ENCODE measurements at regions not wholly inside any gene's neighbourhood (a gene's known extent, or its start where the extent isn't known, plus 50 kb on each side); places are given as distances from the start of the nearest gene placed in this dataset.

DNA sequence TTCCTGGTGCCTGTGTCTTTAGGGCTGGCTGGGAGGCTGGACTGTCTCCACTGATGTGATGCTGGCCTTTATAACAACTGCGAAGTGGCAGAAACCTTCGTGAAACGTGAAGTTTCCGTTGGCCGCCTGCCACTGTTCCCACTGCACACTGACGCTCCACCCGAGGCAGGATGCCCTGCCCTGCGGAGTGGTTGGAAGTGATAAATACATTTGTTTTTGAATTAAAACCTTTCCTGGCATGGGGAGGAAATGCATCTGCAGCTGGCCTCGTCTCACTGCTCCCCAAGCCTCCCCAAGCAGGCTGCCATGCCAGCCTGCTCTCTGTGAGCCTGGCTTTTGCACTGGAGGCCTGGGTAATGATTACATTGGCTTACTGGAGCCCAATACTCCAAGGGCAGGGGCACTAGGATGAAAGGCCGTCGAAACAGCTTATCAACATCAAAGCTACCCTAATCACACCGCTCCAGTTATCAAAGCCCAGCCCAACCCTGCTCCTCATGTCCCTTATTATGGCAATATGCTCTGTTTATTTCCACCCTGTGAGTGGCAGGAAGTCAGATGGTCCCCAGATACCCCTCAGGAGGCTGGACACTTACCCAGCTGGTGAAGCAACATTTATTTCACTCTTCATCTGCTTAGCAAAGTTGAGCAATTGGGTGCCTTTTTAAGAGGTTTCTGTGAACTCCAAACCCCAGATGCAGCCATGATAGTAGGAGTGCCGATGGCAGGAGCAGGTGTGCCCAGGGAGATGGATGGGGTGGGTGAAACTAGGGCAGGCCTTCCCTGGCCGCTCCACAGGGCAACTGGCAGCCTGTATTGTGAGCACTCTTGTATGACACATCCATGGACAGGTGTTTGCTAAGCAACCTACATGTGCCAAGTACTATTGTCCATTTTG is 97.4 kb upstream of the ITGA6 start:
- no peaks in the 10 kb centered on the region for H3K4me1 Mint-ChIP-seq
- ATAC-seq (ENCODE audit: low read depth) (no peak), DNase-seq (no peak)
- no peak overlapping the region for H3K4me3 ChIP-seq (ENCODE audit: control extremely low read depth in 1 of 5, extremely low read depth in 1 of 5, insufficient read depth in 1 of 5, low read depth in 2 of 5, low read length in 4 of 5)
- no peaks in the 10 kb centered on the region for H3K9me3 Mint-ChIP-seq (ENCODE audit: insufficient read depth)
- ChIA-PET CTCF (no interaction called here), POLR2A (no interaction called here)
- no peak overlapping the region for H3K9ac ChIP-seq (ENCODE audit: low read length)
- H3K4me3 Mint-ChIP-seq = no peak overlapping the region
- no peaks in the 10 kb centered on the region for H3K27me3 ChIP-seq (replicated peaks in 1 of 4; ENCODE audit: control extremely low read depth in 1 of 4, control insufficient read depth in 3 of 4, insufficient read depth in 4 of 4, low read length in 3 of 4)
- H3K36me3 ChIP-seq (replicated peaks in 1 of 2; ENCODE audit: control extremely low read depth in 1 of 2, control insufficient read depth in 1 of 2, extremely low read depth in 1 of 2, insufficient read depth in 2 of 2, low read length in 1 of 2) = no peaks in the 10 kb centered on the region
- TF ChIP-seq EZH2 (IDR thresholded peaks at IDR 0.05; ENCODE audit: borderline replicate concordance, insufficient read depth, low read depth, low read length, poor library complexity, severe bottlenecking) = no peak
- WGBS (ENCODE audit: insufficient coverage) = 49% methylated on average over 14 of the region's 14 CpGs
- peaks cover 8% of the 10 kb centered on the region for H3K27me3 Mint-ChIP-seq
- no peaks in the 10 kb centered on the region for H3K79me2 ChIP-seq (ENCODE audit: control insufficient read depth, insufficient read depth, low read length)
- no peaks in the 10 kb centered on the region for H4K20me1 ChIP-seq (ENCODE audit: control insufficient read depth, insufficient read depth, low read length, poor library complexity, severe bottlenecking)
- H2AFZ ChIP-seq (ENCODE audit: insufficient read depth, low read depth, low read length, poor library complexity, severe bottlenecking) = no peak overlapping the region
- intact Hi-C loops (cut with micrococcal nuclease) = no loop called here
- H3K4me1 ChIP-seq (ENCODE audit: control insufficient read depth in 2 of 2, insufficient read depth in 2 of 2, low read length in 2 of 2) = no peaks in the 10 kb centered on the region
- H3K9me3 ChIP-seq (ENCODE audit: control extremely low read depth in 1 of 3, control insufficient read depth in 2 of 3, insufficient read depth in 1 of 3, low read length in 2 of 3) = no peaks in the 10 kb centered on the region
- H3K27ac ChIP-seq (ENCODE audit: low read length in 2 of 2) = no peak overlapping the region
- H3K27ac Mint-ChIP-seq = no peak overlapping the region
- H3K4me2 ChIP-seq (replicated peaks; ENCODE audit: low read depth, low read length, poor library complexity, severe bottlenecking) = no peak overlapping the region

DNA sequence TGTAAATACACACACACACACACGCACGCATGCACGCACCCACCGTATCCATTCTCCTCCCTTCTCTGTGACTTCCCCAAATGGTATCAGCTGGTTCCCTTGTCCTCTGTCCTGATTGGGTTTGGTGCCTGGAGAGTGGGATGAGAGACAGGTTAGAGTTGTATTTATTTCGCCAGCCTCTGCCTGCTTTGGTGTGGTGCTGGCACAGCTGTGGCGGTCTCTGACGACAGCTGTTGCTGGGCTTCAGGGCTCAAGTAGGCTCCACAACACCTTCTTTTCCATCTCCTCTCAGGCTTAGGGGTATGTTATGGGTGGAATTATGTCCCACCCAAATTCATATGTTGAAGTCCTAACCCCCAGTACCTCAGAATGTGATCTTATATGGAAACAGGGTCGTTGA is 94.9 kb upstream of the ITGA6 start:
- Histone ChIP-seq H2AFZ (ENCODE audit: insufficient read depth, low read depth, low read length, poor library complexity, severe bottlenecking) (no peak overlapping the region), H3K4me2 (replicated peaks; ENCODE audit: low read depth, low read length, poor library complexity, severe bottlenecking) (no peak overlapping the region), H3K9me3 (ENCODE audit: control extremely low read depth in 1 of 3, control insufficient read depth in 2 of 3, insufficient read depth in 1 of 3, low read length in 2 of 3) (no peaks in the 10 kb centered on the region), H3K27me3 (replicated peaks in 1 of 4; ENCODE audit: control extremely low read depth in 1 of 4, control insufficient read depth in 3 of 4, insufficient read depth in 4 of 4, low read length in 3 of 4) (no peaks in the 10 kb centered on the region), H3K4me3 (ENCODE audit: control extremely low read depth in 1 of 5, extremely low read depth in 1 of 5, insufficient read depth in 1 of 5, low read depth in 2 of 5, low read length in 4 of 5) (no peak overlapping the region), H3K27ac (ENCODE audit: low read length in 2 of 2) (no peak overlapping the region), H3K36me3 (replicated peaks in 1 of 2; ENCODE audit: control extremely low read depth in 1 of 2, control insufficient read depth in 1 of 2, extremely low read depth in 1 of 2, insufficient read depth in 2 of 2, low read length in 1 of 2) (no peaks in the 10 kb centered on the region), H3K4me1 (ENCODE audit: control insufficient read depth in 2 of 2, insufficient read depth in 2 of 2, low read length in 2 of 2) (no peaks in the 10 kb centered on the region), H4K20me1 (ENCODE audit: control insufficient read depth, insufficient read depth, low read length, poor library complexity, severe bottlenecking) (no peaks in the 10 kb centered on the region), H3K79me2 (ENCODE audit: control insufficient read depth, insufficient read depth, low read length) (no peaks in the 10 kb centered on the region), H3K9ac (ENCODE audit: low read length) (no peak overlapping the region)
- TF ChIP-seq, protein P1, sequence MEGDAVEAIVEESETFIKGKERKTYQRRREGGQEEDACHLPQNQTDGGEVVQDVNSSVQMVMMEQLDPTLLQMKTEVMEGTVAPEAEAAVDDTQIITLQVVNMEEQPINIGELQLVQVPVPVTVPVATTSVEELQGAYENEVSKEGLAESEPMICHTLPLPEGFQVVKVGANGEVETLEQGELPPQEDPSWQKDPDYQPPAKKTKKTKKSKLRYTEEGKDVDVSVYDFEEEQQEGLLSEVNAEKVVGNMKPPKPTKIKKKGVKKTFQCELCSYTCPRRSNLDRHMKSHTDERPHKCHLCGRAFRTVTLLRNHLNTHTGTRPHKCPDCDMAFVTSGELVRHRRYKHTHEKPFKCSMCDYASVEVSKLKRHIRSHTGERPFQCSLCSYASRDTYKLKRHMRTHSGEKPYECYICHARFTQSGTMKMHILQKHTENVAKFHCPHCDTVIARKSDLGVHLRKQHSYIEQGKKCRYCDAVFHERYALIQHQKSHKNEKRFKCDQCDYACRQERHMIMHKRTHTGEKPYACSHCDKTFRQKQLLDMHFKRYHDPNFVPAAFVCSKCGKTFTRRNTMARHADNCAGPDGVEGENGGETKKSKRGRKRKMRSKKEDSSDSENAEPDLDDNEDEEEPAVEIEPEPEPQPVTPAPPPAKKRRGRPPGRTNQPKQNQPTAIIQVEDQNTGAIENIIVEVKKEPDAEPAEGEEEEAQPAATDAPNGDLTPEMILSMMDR (IDR thresholded peaks at IDR 0.05) = no peak
- TF ChIP-seq EZH2 (IDR thresholded peaks at IDR 0.05; ENCODE audit: borderline replicate concordance, insufficient read depth, low read depth, low read length, poor library complexity, severe bottlenecking) = no peak
- Mint-ChIP-seq H3K4me1 (no peaks in the 10 kb centered on the region), H3K27ac (no peak overlapping the region), H3K27me3 (peaks cover 15% of the 10 kb centered on the region), H3K4me3 (no peak overlapping the region), H3K9me3 (ENCODE audit: insufficient read depth) (no peaks in the 10 kb centered on the region)
- intact Hi-C loops (cut with micrococcal nuclease) = no loop called here
- 67% methylated on average over 1 of the region's 8 CpGs for WGBS (ENCODE audit: insufficient coverage)
- POLR2A ChIA-PET = no interaction called here
- no peak for DNase-seq
- ATAC-seq (ENCODE audit: low read depth) = no peak
- CTCF ChIA-PET = no interaction called here
